GM12891 (cell line): ENCODE measurements at regions not wholly inside any gene's neighbourhood (a gene's known extent, or its start where the extent isn't known, plus 50 kb on each side); places are given as distances from the start of the nearest gene placed in this dataset.
"Not testable (repeated sequence)": the region's sequence is repeated elsewhere in the genome, so short reads cannot be mapped to it uniquely, and the experiment has no call there.

Experiments used
- POLR2A ChIP-seq: IDR thresholded peaks from 2 replicates; pipeline ENCODE4 v1.6.1; 2011; ENCODE audit warnings: low read depth, low read length, control low read depth
- POLR2AphosphoS5 ChIP-seq: IDR thresholded peaks from 2 replicates; pipeline ENCODE4 v1.6.1; 2011; ENCODE audit warnings: low read depth, low read length, control low read depth
- POU2F2 ChIP-seq: IDR thresholded peaks from 2 replicates; pipeline ENCODE4 v1.6.1; 2011; ENCODE audit warnings: low read depth, mild to moderate bottlenecking, control low read depth, low read length, moderate library complexity
- SPI1 ChIP-seq: IDR thresholded peaks from 2 replicates; pipeline ENCODE4 v1.6.1; 2011; ENCODE audit warnings: low read depth, low read length, control low read depth
- TAF1 ChIP-seq: IDR thresholded peaks from 2 replicates; pipeline ENCODE4 v1.6.1; 2011; ENCODE audit warnings: low read depth, low read length, control low read depth

DNA sequence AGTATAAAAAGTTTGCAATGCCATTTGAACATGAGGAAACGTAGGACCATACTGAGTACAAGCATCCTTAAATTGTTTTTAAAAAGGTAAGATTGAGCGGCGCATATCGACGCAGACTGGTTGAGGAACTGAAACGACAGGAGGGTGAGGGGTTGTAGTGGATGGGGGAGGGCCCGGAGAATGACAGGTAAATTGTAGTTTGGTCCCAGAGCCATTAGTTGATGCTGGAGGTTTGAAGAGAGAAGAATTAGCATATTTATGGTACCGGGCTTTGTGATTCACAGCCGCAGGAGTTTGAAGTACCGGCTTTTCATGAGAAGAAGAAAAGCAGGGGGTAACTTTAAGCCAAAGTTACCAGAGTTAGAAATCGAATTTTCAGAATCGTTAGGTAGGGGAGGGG, 179.5 kb downstream of the OTOP1 start:
- TF ChIP-seq POLR2A, POLR2AphosphoS5, TAF1, POU2F2: not testable (repeated sequence)
- TF ChIP-seq SPI1, result peak; percentile 36; the same call in 1 of the 2 replicates
